MM.1S (cell line): ENCODE measurements at regions not wholly inside any gene's neighbourhood (a gene's known extent, or its start where the extent isn't known, plus 50 kb on each side); places are given as distances from the start of the nearest gene placed in this dataset.

Experiments
- CTCF ChIP-seq: fragments of 300-600 bp; sonication (generic); IDR thresholded peaks from 2 replicates; pipeline ENCODE4 v1.5.1; 2016; ENCODE audit warnings: antibody characterized with exemption, low read length, mixed read lengths
- EZH2 ChIP-seq: fragments of 300-600 bp; sonication (generic); optimal IDR thresholded peaks from 2 replicates; pipeline ENCODE3; 2017; ENCODE audit warnings: low read depth, mild to moderate bottlenecking, antibody characterized with exemption, low read length, mixed read lengths
- EZH2phosphoT487 ChIP-seq: fragments of 300-600 bp; sonication (generic); IDR thresholded peaks from 2 replicates; pipeline ENCODE4 v1.6.1; 2018; ENCODE audit warnings: antibody characterized with exemption, low read length

GRCh38 chr3:144865948-144866347 is 894.3 kb downstream of the DIPK2A start:
- TF ChIP-seq CTCF (no peak), EZH2 (no peak), EZH2phosphoT487 (no peak)
